ENCODE measurements at regions not wholly inside any gene's neighbourhood (a gene's known extent, or its start where the extent isn't known, plus 50 kb on each side); places are given as distances from the start of the nearest gene placed in this dataset.
A peak's percentile ranks its signal among the peaks of the same experiment; 100 is the strongest.

GRCh38 chr5:43852279-43852678 lies 249.3 kb downstream of the NNT start:
- ChIA-PET CTCF (ENCODE audit: low intra/inter-chr PET ratio) (no interaction called here), POLR2A (no interaction called here)
- no peaks in the 10 kb centered on the region for H3K9me3 ChIP-seq (replicated peaks; ENCODE audit: control insufficient read depth, insufficient read depth, low read depth, low read length)
- TF ChIP-seq ZNF655 (CRISPR knock-in tag; IDR thresholded peaks at IDR 0.05) = 0 out of 2 replicates have a peak, but pooled peaks have one; percentile 17
- TF ChIP-seq CEBPB (tag; IDR thresholded peaks at IDR 0.05) = 0 out of 2 replicates have a peak, but pooled peaks have one; percentile 9
- TF ChIP-seq ZNF75A (CRISPR knock-in tag; IDR thresholded peaks at IDR 0.05) = no peak
- no peak overlapping the region for H2AFZ ChIP-seq (ENCODE audit: low read depth, low read length)
- H4K20me1 ChIP-seq (replicated peaks; ENCODE audit: control insufficient read depth, insufficient read depth, low read length) = no peaks in the 10 kb centered on the region
- no peak overlapping the region for H3K4me3 ChIP-seq
- DNase-seq (ENCODE audit: extremely low read depth in 1 of 4, low spot score in 3 of 4) (no peak), ATAC-seq (no peak), FAIRE-seq (no peak)
- no peaks in the 10 kb centered on the region for H3K79me2 ChIP-seq (ENCODE audit: control insufficient read depth, insufficient read depth, low read length)
- intact Hi-C loops (cut with micrococcal nuclease) = no loop called here
- no peak overlapping the region for H3K4me2 ChIP-seq (ENCODE audit: insufficient read depth, low read length)
- 1% methylated on average over 4 of the region's 4 CpGs for WGBS (ENCODE audit: insufficient coverage, low coverage, missing lambda C conversion rate)
- no peaks in the 10 kb centered on the region for H3K27me3 ChIP-seq (ENCODE audit: control insufficient read depth in 2 of 2, insufficient read depth in 2 of 2, low read length in 2 of 2)
- H3K9me1 ChIP-seq (ENCODE audit: control insufficient read depth, insufficient read depth, low read length) = no peaks in the 10 kb centered on the region
- H3K9ac ChIP-seq (ENCODE audit: insufficient read depth in 1 of 2, low read depth in 2 of 2, low read length in 2 of 2) = no peak overlapping the region
- in situ Hi-C loops (cut with MboI) = no loop called here
- no peaks in the 10 kb centered on the region for H3K4me1 ChIP-seq (replicated peaks in 1 of 2; ENCODE audit: control insufficient read depth in 2 of 2, insufficient read depth in 2 of 2, low read length in 2 of 2)
- H3K27ac ChIP-seq (ENCODE audit: extremely low read depth, low read depth, low read length) = no peak overlapping the region
- no peaks in the 10 kb centered on the region for H3K36me3 ChIP-seq (ENCODE audit: control insufficient read depth, insufficient read depth, low read length)
- no TSS peak for BruUV-seq (replicated peaks)

- Histone ChIP-seq H3K27ac (ENCODE audit: extremely low read depth, low read depth, low read length) (no peak overlapping the region), H3K4me3 (no peak overlapping the region), H3K36me3 (ENCODE audit: control insufficient read depth, insufficient read depth, low read length) (no peaks in the 10 kb centered on the region), H3K27me3 (ENCODE audit: control insufficient read depth in 2 of 2, insufficient read depth in 2 of 2, low read length in 2 of 2) (no peaks in the 10 kb centered on the region), H3K4me2 (ENCODE audit: insufficient read depth, low read length) (no peak overlapping the region), H3K9me1 (ENCODE audit: control insufficient read depth, insufficient read depth, low read length) (no peaks in the 10 kb centered on the region), H3K9ac (ENCODE audit: insufficient read depth in 1 of 2, low read depth in 2 of 2, low read length in 2 of 2) (no peak overlapping the region), H3K4me1 (replicated peaks in 1 of 2; ENCODE audit: control insufficient read depth in 2 of 2, insufficient read depth in 2 of 2, low read length in 2 of 2) (no peaks in the 10 kb centered on the region), H3K9me3 (replicated peaks; ENCODE audit: control insufficient read depth, insufficient read depth, low read depth, low read length) (no peaks in the 10 kb centered on the region), H2AFZ (ENCODE audit: low read depth, low read length) (no peak overlapping the region), H4K20me1 (replicated peaks; ENCODE audit: control insufficient read depth, insufficient read depth, low read length) (no peaks in the 10 kb centered on the region), H3K79me2 (ENCODE audit: control insufficient read depth, insufficient read depth, low read length) (no peaks in the 10 kb centered on the region)
- DNase-seq (ENCODE audit: extremely low read depth in 1 of 4, low spot score in 3 of 4) = no peak
- ChIA-PET CTCF (ENCODE audit: low intra/inter-chr PET ratio) (no interaction called here), POLR2A (no interaction called here)
- FAIRE-seq = no peak
- no TSS peak for BruUV-seq (replicated peaks)
- WGBS (ENCODE audit: insufficient coverage, low coverage, missing lambda C conversion rate) = 2% methylated on average over 7 of the region's 7 CpGs
- in situ Hi-C loops (cut with MboI) = no loop called here
- intact Hi-C loops (cut with micrococcal nuclease) = no loop called here
- no peak for ATAC-seq
- TF ChIP-seq ZNF24 (IDR thresholded peaks at IDR 0.05) (no peak), MAX (CRISPR knock-in tag; IDR thresholded peaks at IDR 0.05) (no peak), ZNF696 (CRISPR knock-in tag; conservative IDR thresholded peaks at IDR 0.05) (no peak), PRPF4 (IDR thresholded peaks at IDR 0.05; ENCODE audit: insufficient read depth, low read depth, low read length, poor library complexity, severe bottlenecking) (no peak), ZNF311 (CRISPR knock-in tag; IDR thresholded peaks at IDR 0.05) (no peak), SIN3B (IDR thresholded peaks at IDR 0.05; ENCODE audit: low read depth) (no peak), ARID1B (IDR thresholded peaks at IDR 0.05) (no peak), ZBTB49 (CRISPR knock-in tag; IDR thresholded peaks at IDR 0.05; ENCODE audit: borderline replicate concordance) (no peak), ESRRA (IDR thresholded peaks at IDR 0.05; ENCODE audit: borderline replicate concordance, low read depth) (no peak), BRD4 (IDR thresholded peaks at IDR 0.05) (no peak), ZNF57 (CRISPR knock-in tag; IDR thresholded peaks at IDR 0.05) (no peak), MCM2 (IDR thresholded peaks at IDR 0.05; ENCODE audit: low read depth) (no peak)
Measured at GRCh38 chr5:43851741-43852140, 248.8 kb downstream of the NNT start.
